Spleen (tissue), 7 donors: ENCODE measurements at regions not wholly inside any gene's neighbourhood (a gene's known extent, or its start where the extent isn't known, plus 50 kb on each side); places are given as distances from the start of the nearest gene placed in this dataset.

ENCODE experiments used
- POLR2A ChIP-seq, 3 donors: fragments of 450-650 bp; IDR thresholded peaks; one replicate each; pipeline ENCODE4 v1.5.1; 2017; ENCODE audit warnings: antibody characterized with exemption in 3 of 3, mild to moderate bottlenecking in 1 of 3
- TF ChIP-seq, protein P1 (sequence below), 11 experiments: fragments of 200-600 bp in 7 of 11; fragments of 450-650 bp in 4 of 11; sonication (generic) in 4 of 11; IDR thresholded peaks in 8 of 11; conservative IDR thresholded peaks in 3 of 11; 1 replicate in 7 of 11; 2 replicates in 4 of 11; pipeline versions ENCODE4 v1.4.0 to v1.8.0; 2016 to 2021; ENCODE audit warnings: antibody characterized with exemption in 11 of 11, inconsistent platforms in 4 of 11, mild to moderate bottlenecking in 1 of 11
- donor health status: DM: no; HTN: no; CAD: no; lungs with moderate emphysema.
- donor health status: DM: no; HTN: no; CAD: no.
- donor health status: DM: no; HTN: no; CAD: no.

DNA sequence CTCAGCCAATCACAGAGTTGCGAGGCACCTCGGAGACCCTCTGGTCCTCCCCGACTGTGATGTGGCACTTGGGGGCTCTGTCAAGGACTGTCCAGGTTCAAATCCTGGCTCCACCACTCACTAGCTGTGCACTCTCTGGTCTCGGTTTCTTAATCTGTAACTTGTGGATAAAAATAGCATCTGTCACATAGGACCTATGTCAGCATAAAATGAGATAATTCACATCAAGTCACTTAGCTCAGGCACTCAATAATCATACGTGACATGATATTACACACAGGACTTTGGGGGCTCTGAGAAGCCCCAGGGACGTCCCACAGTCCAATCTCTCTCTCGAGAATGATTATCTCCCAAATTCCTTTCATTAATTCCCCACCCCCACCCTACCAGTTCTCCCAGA, 166.4 kb downstream of the COPRS start:
- TF ChIP-seq, protein P1, sequence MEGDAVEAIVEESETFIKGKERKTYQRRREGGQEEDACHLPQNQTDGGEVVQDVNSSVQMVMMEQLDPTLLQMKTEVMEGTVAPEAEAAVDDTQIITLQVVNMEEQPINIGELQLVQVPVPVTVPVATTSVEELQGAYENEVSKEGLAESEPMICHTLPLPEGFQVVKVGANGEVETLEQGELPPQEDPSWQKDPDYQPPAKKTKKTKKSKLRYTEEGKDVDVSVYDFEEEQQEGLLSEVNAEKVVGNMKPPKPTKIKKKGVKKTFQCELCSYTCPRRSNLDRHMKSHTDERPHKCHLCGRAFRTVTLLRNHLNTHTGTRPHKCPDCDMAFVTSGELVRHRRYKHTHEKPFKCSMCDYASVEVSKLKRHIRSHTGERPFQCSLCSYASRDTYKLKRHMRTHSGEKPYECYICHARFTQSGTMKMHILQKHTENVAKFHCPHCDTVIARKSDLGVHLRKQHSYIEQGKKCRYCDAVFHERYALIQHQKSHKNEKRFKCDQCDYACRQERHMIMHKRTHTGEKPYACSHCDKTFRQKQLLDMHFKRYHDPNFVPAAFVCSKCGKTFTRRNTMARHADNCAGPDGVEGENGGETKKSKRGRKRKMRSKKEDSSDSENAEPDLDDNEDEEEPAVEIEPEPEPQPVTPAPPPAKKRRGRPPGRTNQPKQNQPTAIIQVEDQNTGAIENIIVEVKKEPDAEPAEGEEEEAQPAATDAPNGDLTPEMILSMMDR (IDR thresholded peaks at IDR 0.05 in 8 of 11, conservative IDR thresholded peaks at IDR 0.05 in 3 of 11), result no peak
- no peak for TF ChIP-seq POLR2A (IDR thresholded peaks at IDR 0.05)
